ENCODE measurements at regions not wholly inside any gene's neighbourhood (a gene's known extent, or its start where the extent isn't known, plus 50 kb on each side); places are given as distances from the start of the nearest gene placed in this dataset.

GRCh38 chr4:30840571-30840970 is 120.4 kb downstream of the PCDH7 start:
- Histone ChIP-seq H3K9me3 (no peaks in the 10 kb centered on the region), H3K36me3 (no peaks in the 10 kb centered on the region), H3K4me3 (no peak overlapping the region), H3K4me1 (no peaks in the 10 kb centered on the region), H3K27me3 (no peaks in the 10 kb centered on the region), H3K27ac (no peak overlapping the region)
- TF ChIP-seq POLR2A (IDR thresholded peaks at IDR 0.05) (no peak), POLR2AphosphoS5 (IDR thresholded peaks at IDR 0.05) (no peak)
- TF ChIP-seq, protein P1, sequence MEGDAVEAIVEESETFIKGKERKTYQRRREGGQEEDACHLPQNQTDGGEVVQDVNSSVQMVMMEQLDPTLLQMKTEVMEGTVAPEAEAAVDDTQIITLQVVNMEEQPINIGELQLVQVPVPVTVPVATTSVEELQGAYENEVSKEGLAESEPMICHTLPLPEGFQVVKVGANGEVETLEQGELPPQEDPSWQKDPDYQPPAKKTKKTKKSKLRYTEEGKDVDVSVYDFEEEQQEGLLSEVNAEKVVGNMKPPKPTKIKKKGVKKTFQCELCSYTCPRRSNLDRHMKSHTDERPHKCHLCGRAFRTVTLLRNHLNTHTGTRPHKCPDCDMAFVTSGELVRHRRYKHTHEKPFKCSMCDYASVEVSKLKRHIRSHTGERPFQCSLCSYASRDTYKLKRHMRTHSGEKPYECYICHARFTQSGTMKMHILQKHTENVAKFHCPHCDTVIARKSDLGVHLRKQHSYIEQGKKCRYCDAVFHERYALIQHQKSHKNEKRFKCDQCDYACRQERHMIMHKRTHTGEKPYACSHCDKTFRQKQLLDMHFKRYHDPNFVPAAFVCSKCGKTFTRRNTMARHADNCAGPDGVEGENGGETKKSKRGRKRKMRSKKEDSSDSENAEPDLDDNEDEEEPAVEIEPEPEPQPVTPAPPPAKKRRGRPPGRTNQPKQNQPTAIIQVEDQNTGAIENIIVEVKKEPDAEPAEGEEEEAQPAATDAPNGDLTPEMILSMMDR (IDR thresholded peaks at IDR 0.05): no peak
- DNase-seq (ENCODE audit: low spot score in 2 of 2): no peak
- intact Hi-C loops (cut with DNase I; ENCODE audit: low total_unique reads): no loop called here

DNA sequence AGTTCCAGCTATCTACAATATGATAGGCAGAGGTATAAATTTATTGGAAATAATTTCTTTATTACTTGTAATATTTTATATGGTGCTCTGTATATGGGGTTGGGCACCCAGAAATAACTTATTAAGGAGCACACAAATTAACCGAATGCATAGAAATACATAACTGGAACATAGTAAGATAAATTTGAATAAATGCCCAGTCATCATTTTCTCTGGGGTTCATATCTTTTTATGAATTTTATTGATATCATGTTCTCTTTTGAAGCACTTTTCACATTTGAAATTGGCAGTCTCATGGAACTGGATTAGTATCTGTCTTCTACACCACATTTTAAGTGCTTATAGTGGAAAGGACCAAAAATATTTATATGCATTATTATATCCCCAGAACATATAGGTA is 122.0 kb downstream of the PCDH7 start:
- Histone ChIP-seq H3K9me3 (no peaks in the 10 kb centered on the region), H3K4me3 (no peak overlapping the region), H3K4me1 (no peaks in the 10 kb centered on the region), H3K36me3 (no peaks in the 10 kb centered on the region), H3K27ac (no peak overlapping the region), H3K27me3 (no peaks in the 10 kb centered on the region)
- TF ChIP-seq POLR2AphosphoS5 (IDR thresholded peaks at IDR 0.05): no peak
- intact Hi-C loops (cut with DNase I; ENCODE audit: low total_unique reads): no loop called here
- DNase-seq (ENCODE audit: low spot score in 2 of 2): no peak

- H3K9me3 ChIP-seq: no peaks in the 10 kb centered on the region
- no peak overlapping the region for H3K27ac ChIP-seq
- H3K27me3 ChIP-seq: no peaks in the 10 kb centered on the region
- intact Hi-C loops (cut with DNase I; ENCODE audit: low total_unique reads): no loop called here
- H3K36me3 ChIP-seq: no peaks in the 10 kb centered on the region
- no peak for DNase-seq (ENCODE audit: low spot score in 2 of 2)
- H3K4me1 ChIP-seq: no peaks in the 10 kb centered on the region
- no peak overlapping the region for H3K4me3 ChIP-seq
- TF ChIP-seq POLR2AphosphoS5 (IDR thresholded peaks at IDR 0.05): no peak
- TF ChIP-seq, protein P1 (IDR thresholded peaks at IDR 0.05): no peak
- TF ChIP-seq POLR2A (IDR thresholded peaks at IDR 0.05): no peak
These were observed 122.5 kb downstream of the PCDH7 start for GRCh38 chr4:30842689-30843088.

GRCh38 chr4:30844861-30845582 is 124.9 kb downstream of the PCDH7 start:
- no peak overlapping the region for H3K27ac ChIP-seq
- H3K27me3 ChIP-seq: no peaks in the 10 kb centered on the region
- no peaks in the 10 kb centered on the region for H3K4me1 ChIP-seq
- H3K36me3 ChIP-seq: no peaks in the 10 kb centered on the region
- H3K9me3 ChIP-seq: no peaks in the 10 kb centered on the region
- intact Hi-C loops (cut with DNase I; ENCODE audit: low total_unique reads): no loop called here
- no peak for DNase-seq (ENCODE audit: low spot score in 2 of 2)
- TF ChIP-seq POLR2AphosphoS5 (IDR thresholded peaks at IDR 0.05) (no peak), POLR2A (IDR thresholded peaks at IDR 0.05) (no peak)
- TF ChIP-seq, protein P1 (IDR thresholded peaks at IDR 0.05): no peak
- no peak overlapping the region for H3K4me3 ChIP-seq

- no peaks in the 10 kb centered on the region for H3K27me3 ChIP-seq
- no peak overlapping the region for H3K27ac ChIP-seq
- H3K4me3 ChIP-seq: no peak overlapping the region
- intact Hi-C loops (cut with DNase I; ENCODE audit: low total_unique reads): no loop called here
- no peaks in the 10 kb centered on the region for H3K4me1 ChIP-seq
- TF ChIP-seq POLR2A (IDR thresholded peaks at IDR 0.05): no peak
- no peak for TF ChIP-seq POLR2AphosphoS5 (IDR thresholded peaks at IDR 0.05)
- TF ChIP-seq, protein P1 (IDR thresholded peaks at IDR 0.05): no peak
- DNase-seq (ENCODE audit: low spot score in 2 of 2): no peak
- no peaks in the 10 kb centered on the region for H3K36me3 ChIP-seq
- H3K9me3 ChIP-seq: no peaks in the 10 kb centered on the region
These were observed 127.0 kb downstream of the PCDH7 start for GRCh38 chr4:30847167-30847566.
